HCT116 (cell line): ENCODE measurements at regions not wholly inside any gene's neighbourhood (a gene's known extent, or its start where the extent isn't known, plus 50 kb on each side); places are given as distances from the start of the nearest gene placed in this dataset.

ENCODE experiments used
- ATAC-seq: fragments of 200-7000 bp; cut with Tn5 transposase; 2 replicates; pipeline ENCODE4 v1.9.1; 2020; ENCODE audit warnings: mild to moderate bottlenecking, moderate library complexity
- BruUV-seq: library from RNA; stranded (reverse); fragments of 400-500 nt; replicated peaks from 2 replicates; lab custom pipeline; 2021; lab: Mats Ljungman, UMichigan
- CTCF ChIA-PET: fragments of 300-600 bp; sonication (Branson Sonifier 250); formaldehyde crosslinking; loops from one replicate; lab custom pipeline; 2021; ENCODE audit warnings: antibody characterized with exemption; lab: Charles Lee
- POLR2A ChIA-PET: fragments of 300-600, 350-600 bp; sonication (Branson Sonifier 250); formaldehyde crosslinking; loops from one replicate; lab custom pipeline; 2021; ENCODE audit warnings: antibody characterized with exemption; lab: Charles Lee
- RAD21 ChIA-PET, 2 experiments: fragments of 300-600 bp; sonication (Branson Sonifier 250); formaldehyde crosslinking; loops; one replicate each; lab custom pipeline; 2023; ENCODE audit warnings: low total read pairs in 2 of 2; ENCODE audit not compliant: uncharacterized antibody in 2 of 2, unreplicated experiment in 2 of 2, low non-redundant PET in 1 of 2; lab: Charles Lee
- DNase-seq: peaks from one replicate; pipeline ENCODE4 v3.0.0-alpha.2; 2010; ENCODE audit warnings: low read depth, low spot score
- H2AFZ ChIP-seq: fragments of 200-600 bp; shearing (Covaris generic), sonication (generic); 2 replicates; pipeline ENCODE4 v1.6.1; 2017; ENCODE audit warnings: low read depth, mixed run types, mixed read lengths, antibody characterized with exemption, low read length; ENCODE audit not compliant: poor library complexity, severe bottlenecking
- H3K27ac ChIP-seq: 2 replicates; pipeline ENCODE4 v1.5.1; 2012; ENCODE audit warnings: low read depth, low read length
- H3K27me3 ChIP-seq: fragments of 200-600 bp; sonication (generic); 2 replicates; pipeline ENCODE4 v1.6.1; 2016; ENCODE audit warnings: mixed run types, low read length, mixed read lengths; ENCODE audit not compliant: insufficient read depth
- H3K36me3 ChIP-seq, 2 experiments: fragments of 200-500 bp in 1 of 2; fragments of 200-600 bp in 1 of 2; sonication (Bioruptor generic) in 1 of 2; sonication (generic) in 1 of 2; 2 replicates each; pipeline versions ENCODE4 v1.5.1 to v1.6.1; 2014 to 2016; ENCODE audit warnings: low read length in 2 of 2, inconsistent platforms in 1 of 2, mixed read lengths in 1 of 2, mixed run types in 1 of 2; ENCODE audit not compliant: insufficient read depth in 2 of 2, control insufficient read depth in 1 of 2
- H3K4me1 ChIP-seq, 2 experiments: fragments of 200-600 bp in 1 of 2; sonication (generic) in 1 of 2; 2 replicates each; pipeline versions ENCODE4 v1.5.1 to v1.6.1; 2012 to 2017; ENCODE audit warnings: low read length in 2 of 2, inconsistent platforms in 1 of 2, mild to moderate bottlenecking in 1 of 2, mixed read lengths in 1 of 2, mixed run types in 1 of 2, moderate library complexity in 1 of 2; ENCODE audit not compliant: insufficient read depth in 2 of 2, control insufficient read depth in 1 of 2
- H3K4me2 ChIP-seq: fragments of 200-600 bp; sonication (generic); 2 replicates; pipeline ENCODE4 v1.6.1; 2017; ENCODE audit warnings: mixed run types, low read length, mixed read lengths
- H3K4me3 ChIP-seq, 2 experiments: fragments of 200-600 bp in 1 of 2; sonication (generic) in 1 of 2; replicated peaks in 1 of 2; 2 replicates each; pipeline ENCODE4 v1.5.1; 2011 to 2016; ENCODE audit warnings: low read length in 2 of 2, control low read depth in 1 of 2, low read depth in 1 of 2, mild to moderate bottlenecking in 1 of 2, mixed read lengths in 1 of 2, mixed run types in 1 of 2
- H3K79me2 ChIP-seq: fragments of 200-600 bp; sonication (generic); 2 replicates; pipeline ENCODE4 v1.6.1; 2017; ENCODE audit warnings: mild to moderate bottlenecking, mixed run types, low read length, moderate library complexity, mixed read lengths; ENCODE audit not compliant: insufficient read depth
- H3K9ac ChIP-seq: fragments of 200-600 bp; sonication (generic); 2 replicates; pipeline ENCODE4 v1.6.1; 2016; ENCODE audit warnings: low read length, mixed read lengths
- H3K9me2 ChIP-seq: fragments of 200-600 bp; sonication (generic), shearing (Covaris generic); 2 replicates; pipeline ENCODE4 v1.6.1; 2017; ENCODE audit warnings: mixed run types, mild to moderate bottlenecking, moderate library complexity; ENCODE audit not compliant: insufficient read depth
- H3K9me3 ChIP-seq, 2 experiments: fragments of 200-500 bp in 1 of 2; fragments of 200-600 bp in 1 of 2; sonication (Bioruptor generic) in 1 of 2; sonication (generic) in 1 of 2; 2 replicates each; pipeline ENCODE4 v1.6.1; 2014 to 2017; ENCODE audit warnings: low read length in 2 of 2, mixed read lengths in 2 of 2, inconsistent platforms in 1 of 2, low read depth in 1 of 2, mild to moderate bottlenecking in 1 of 2, mixed run types in 1 of 2, moderate library complexity in 1 of 2; ENCODE audit not compliant: control insufficient read depth in 1 of 2, insufficient read depth in 1 of 2
- H4K20me1 ChIP-seq: fragments of 200-600 bp; sonication (generic), shearing (Covaris generic); 2 replicates; pipeline ENCODE4 v1.6.1; 2017; ENCODE audit warnings: mixed run types, mild to moderate bottlenecking, moderate library complexity; ENCODE audit not compliant: insufficient read depth
- ATF3 ChIP-seq: IDR thresholded peaks from 2 replicates; pipeline ENCODE4 v1.6.1; 2012
- CBX3 ChIP-seq: IDR thresholded peaks from 2 replicates; pipeline ENCODE4 v1.6.1; 2012; ENCODE audit warnings: low read depth
- CEBPB ChIP-seq: IDR thresholded peaks from 2 replicates; pipeline ENCODE4 v1.6.1; 2012; ENCODE audit warnings: low read depth
- CTCF ChIP-seq, 3 experiments: fragments of 200-600 bp in 1 of 3; sonication (generic) in 1 of 3; IDR thresholded peaks in 2 of 3; conservative IDR thresholded peaks in 1 of 3; 2 replicates each; pipeline ENCODE4 v1.5.1; 2012 to 2017; ENCODE audit warnings: low read depth in 2 of 3, low read length in 2 of 3, antibody characterized with exemption in 1 of 3, borderline replicate concordance in 1 of 3, control low read depth in 1 of 3, mild to moderate bottlenecking in 1 of 3, mixed read lengths in 1 of 3, mixed run types in 1 of 3, moderate library complexity in 1 of 3; ENCODE audit not compliant: insufficient read depth in 1 of 3
- ELF1 ChIP-seq: IDR thresholded peaks from 2 replicates; pipeline ENCODE4 v1.6.1; 2012; ENCODE audit warnings: low read depth, borderline replicate concordance
- EZH2phosphoT487 ChIP-seq: fragments of 200-600 bp; IDR thresholded peaks from 2 replicates; pipeline ENCODE4 v1.6.1; 2018; ENCODE audit warnings: antibody characterized with exemption, borderline replicate concordance
- FOSL1 ChIP-seq: IDR thresholded peaks from 2 replicates; pipeline ENCODE4 v1.6.1; 2012; ENCODE audit warnings: low read depth
- MAX ChIP-seq: IDR thresholded peaks from 2 replicates; pipeline ENCODE4 v1.6.1; 2012
- POLR2A ChIP-seq: IDR thresholded peaks from 2 replicates; pipeline ENCODE4 v1.7.0; 2011; ENCODE audit warnings: borderline replicate concordance; ENCODE audit not compliant: insufficient read depth, insufficient read length; ENCODE audit errors: extremely low read depth
- POLR2AphosphoS5 ChIP-seq: IDR thresholded peaks from 2 replicates; pipeline ENCODE4 v1.6.1; 2011; ENCODE audit warnings: mild to moderate bottlenecking, low read depth, low read length, moderate library complexity
- RAD21 ChIP-seq: IDR thresholded peaks from 2 replicates; pipeline ENCODE4 v1.6.1; 2012; ENCODE audit warnings: low read depth, mild to moderate bottlenecking
- REST ChIP-seq: IDR thresholded peaks from 2 replicates; pipeline ENCODE4 v1.6.1; 2012; ENCODE audit warnings: low read depth
- SP1 ChIP-seq: IDR thresholded peaks from 2 replicates; pipeline ENCODE4 v1.6.1; 2012; ENCODE audit warnings: low read depth
- SRF ChIP-seq: IDR thresholded peaks from 2 replicates; pipeline ENCODE4 v1.6.1; 2012; ENCODE audit warnings: low read depth
- TCF7L2 ChIP-seq: IDR thresholded peaks from 2 replicates; pipeline ENCODE4 v1.7.0; 2011; ENCODE audit warnings: borderline replicate concordance, inconsistent platforms; ENCODE audit not compliant: insufficient read depth, insufficient read length; ENCODE audit errors: extremely low read depth
- YY1 ChIP-seq: IDR thresholded peaks from 2 replicates; pipeline ENCODE4 v1.6.1; 2011; ENCODE audit warnings: low read length, low read depth, moderate library complexity, mild to moderate bottlenecking; ENCODE audit not compliant: insufficient replicate concordance; ENCODE audit errors: extremely low read depth
- ZBTB33 ChIP-seq: IDR thresholded peaks from 2 replicates; pipeline ENCODE4 v1.6.1; 2011; ENCODE audit warnings: mild to moderate bottlenecking, low read length, moderate library complexity; ENCODE audit not compliant: insufficient replicate concordance; ENCODE audit errors: extremely low read depth
- ZNF274 ChIP-seq: fragments of 200-500 bp; sonication (Bioruptor generic); IDR thresholded peaks from 2 replicates; pipeline ENCODE4 v1.6.1; 2014; ENCODE audit warnings: mild to moderate bottlenecking, low read depth, low read length, inconsistent platforms
- intact Hi-C: fragments of 100-400 bp; cut with micrococcal nuclease; formaldehyde crosslinking; loops from 2 replicates; pipeline ENCODE4 v1.10.0; 2022

- ChIA-PET POLR2A (no interaction called here), CTCF (no interaction called here), RAD21 (no interaction called here)
- H2AFZ ChIP-seq, result no peak overlapping the region
- no peak overlapping the region for H3K27ac ChIP-seq
- H3K36me3 ChIP-seq, result no peaks in the 10 kb centered on the region
- no peaks in the 10 kb centered on the region for H4K20me1 ChIP-seq
- H3K4me2 ChIP-seq, result no peak overlapping the region
- BruUV-seq, result no TSS peak
- peaks cover 69% of the 10 kb centered on the region for H3K27me3 ChIP-seq
- no peak overlapping the region for H3K4me3 ChIP-seq
- H3K79me2 ChIP-seq, result no peaks in the 10 kb centered on the region
- no peak overlapping the region for H3K9ac ChIP-seq
- no peaks in the 10 kb centered on the region for H3K4me1 ChIP-seq
- no peaks in the 10 kb centered on the region; a peak in 1 of 4 replicates for H3K9me3 ChIP-seq
- DNase-seq (no peak), ATAC-seq (no peak)
- no peaks in the 10 kb centered on the region for H3K9me2 ChIP-seq
- TF ChIP-seq MAX, result no peak
- TF ChIP-seq ZBTB33, result no peak
- TF ChIP-seq SP1, result no peak
- TF ChIP-seq TCF7L2, result no peak
- TF ChIP-seq ZNF274, result no peak
- TF ChIP-seq ATF3, result no peak
- TF ChIP-seq CBX3, result no peak
- TF ChIP-seq RAD21, result no peak
- TF ChIP-seq REST, result no peak
- TF ChIP-seq ELF1, result no peak
- no peak for TF ChIP-seq FOSL1
- no peak for TF ChIP-seq EZH2phosphoT487
- TF ChIP-seq CTCF (IDR thresholded peaks at IDR 0.05 in 2 of 3, conservative IDR thresholded peaks at IDR 0.05 in 1 of 3; ENCODE audit: borderline replicate concordance in 1 of 3, insufficient read depth in 1 of 3, low read depth in 2 of 3, low read length in 2 of 3), result no peak
- TF ChIP-seq POLR2A, result no peak
- TF ChIP-seq SRF, result no peak
- no peak for TF ChIP-seq YY1
- no peak for TF ChIP-seq POLR2AphosphoS5
- no peak for TF ChIP-seq CEBPB
- intact Hi-C loops, result no loop called here
Observed at GRCh38 chr9:36759141-36759540, 186.4 kb downstream of the MELK start.
